Vagina (tissue), 2 donors: ENCODE measurements at regions not wholly inside any gene's neighbourhood (a gene's known extent, or its start where the extent isn't known, plus 50 kb on each side); places are given as distances from the start of the nearest gene placed in this dataset.
"Not testable (repeated sequence)": the region's sequence is repeated elsewhere in the genome, so short reads cannot be mapped to it uniquely, and the experiment has no call there.

Experiments used
- DNase-seq, 2 donors: peaks; one replicate each; pipeline ENCODE4 v3.0.0-alpha.2; 2017; ENCODE audit errors: extremely low spot score in 2 of 2
- H3K27ac ChIP-seq: fragments of 200-600 bp; sonication (generic); one replicate; pipeline ENCODE4 v1.5.1; 2019
- H3K27me3 ChIP-seq: fragments of 200-600 bp; sonication (generic); one replicate; pipeline ENCODE4 v1.5.1; 2019
- H3K36me3 ChIP-seq, 2 donors: fragments of 200-600 bp; sonication (generic); one replicate each; pipeline ENCODE4 v1.5.1; 2017 to 2019
- H3K4me1 ChIP-seq: fragments of 200-600 bp; sonication (generic); one replicate; pipeline ENCODE4 v1.5.1; 2019
- H3K4me3 ChIP-seq, 2 donors: fragments of 200-600 bp; sonication (generic); 1 replicate in 1 of 2; 2 replicates in 1 of 2; pipeline ENCODE4 v1.5.1; 2016 to 2019
- H3K9me3 ChIP-seq: fragments of 200-600 bp; sonication (generic); one replicate; pipeline ENCODE4 v1.5.1; 2019
- CTCF ChIP-seq, 3 experiments: fragments of 450-650 bp in 2 of 3; fragments of 200-600 bp in 1 of 3; sonication (generic) in 1 of 3; IDR thresholded peaks; one replicate each; pipeline ENCODE4 v1.5.1; 2017 to 2019; ENCODE audit warnings: antibody characterized with exemption in 3 of 3, mild to moderate bottlenecking in 2 of 3, moderate library complexity in 2 of 3
- POLR2A ChIP-seq, 2 donors: fragments of 450-650 bp; IDR thresholded peaks; one replicate each; pipeline ENCODE4 v1.6.1; 2017; ENCODE audit warnings: antibody characterized with exemption in 2 of 2, mild to moderate bottlenecking in 2 of 2, moderate library complexity in 2 of 2
- POLR2AphosphoS5 ChIP-seq, 2 donors: sonication (generic); formaldehyde crosslinking; IDR thresholded peaks; one replicate each; pipeline ENCODE4 v1.9.0; 2017; ENCODE audit warnings: antibody characterized with exemption in 2 of 2, mild to moderate bottlenecking in 2 of 2, low read depth in 1 of 2; ENCODE audit not compliant: insufficient read depth in 1 of 2
- intact Hi-C: fragments of 100-400 bp; cut with DNase I; formaldehyde crosslinking; loops from one replicate; pipeline ENCODE4 v1.15.1; 2023

DNA sequence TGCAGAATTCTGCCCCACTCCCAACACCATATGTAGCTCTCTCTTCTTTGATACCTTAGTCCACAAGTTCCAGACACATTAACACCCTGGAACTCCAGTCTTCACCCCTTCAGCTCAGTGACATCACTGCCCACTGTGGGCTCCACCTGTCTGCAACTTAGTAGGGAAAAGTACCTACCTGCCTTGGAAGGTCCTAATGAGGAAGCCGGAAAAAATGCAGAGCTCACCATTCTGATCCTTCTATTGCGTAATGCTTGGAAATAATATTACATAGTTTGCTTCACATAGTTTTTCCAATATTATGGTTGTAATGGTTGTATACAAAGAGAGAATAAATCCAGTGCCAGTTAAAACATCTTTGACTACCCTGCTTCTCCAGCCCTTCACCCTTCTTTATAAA, 738.4 kb downstream of the RNF144A start:
- intact Hi-C loops = no loop called here
- Histone ChIP-seq H3K9me3 (no peaks in the 10 kb centered on the region), H3K27ac (no peak overlapping the region), H3K36me3 (no peaks in the 10 kb centered on the region), H3K4me3 (no peak overlapping the region), H3K27me3 (no peaks in the 10 kb centered on the region), H3K4me1 (no peaks in the 10 kb centered on the region)
- DNase-seq = no peak
- no peak for TF ChIP-seq CTCF (IDR thresholded peaks at IDR 0.05)

DNA sequence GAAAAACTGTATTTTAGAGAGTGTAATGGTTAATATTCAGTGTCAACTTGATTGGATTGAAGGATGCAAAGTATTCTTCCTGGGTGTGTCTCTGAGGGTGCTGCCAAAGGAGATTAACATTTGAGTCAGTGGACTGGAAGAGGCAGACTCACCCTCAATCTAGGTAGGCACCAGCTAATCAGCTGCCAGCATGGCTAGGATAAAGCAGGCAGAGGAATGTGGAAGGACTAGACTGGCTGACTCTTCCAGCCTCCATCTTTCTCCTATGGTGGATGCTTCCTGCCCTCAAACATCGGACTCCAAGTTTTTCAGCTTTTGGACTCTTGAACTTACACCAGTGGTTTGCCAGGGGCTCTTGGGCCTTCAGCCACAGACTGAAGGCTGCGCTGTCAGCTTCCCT, 740.3 kb downstream of the RNF144A start:
- H3K27me3 ChIP-seq, H3K9me3 ChIP-seq, H3K27ac ChIP-seq, H3K4me1 ChIP-seq, H3K36me3 ChIP-seq, intact Hi-C loops, H3K4me3 ChIP-seq, DNase-seq: not testable (repeated sequence)

DNA sequence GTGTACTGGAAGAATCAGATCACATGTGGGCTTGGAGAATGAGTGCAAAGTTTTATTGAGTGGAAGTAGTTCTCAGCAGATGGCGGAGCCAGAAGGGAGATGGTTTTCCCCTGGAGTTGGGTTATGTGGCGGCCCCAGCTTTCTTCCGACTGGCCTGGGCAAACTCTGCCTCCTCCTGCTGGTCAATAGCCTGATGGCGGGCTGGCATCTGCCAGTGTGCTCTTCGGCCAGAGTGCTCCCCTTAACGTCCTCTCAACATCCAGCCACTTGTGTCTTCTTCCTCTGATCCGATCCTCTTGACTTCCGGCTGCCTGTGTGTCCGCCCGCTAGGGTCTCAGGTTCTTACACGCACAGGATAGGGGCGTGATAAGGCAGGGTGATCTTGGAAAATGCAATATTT, 741.3 kb downstream of the RNF144A start:
- H3K9me3 ChIP-seq = no peaks in the 10 kb centered on the region
- H3K27ac ChIP-seq = no peak overlapping the region
- TF ChIP-seq POLR2A (IDR thresholded peaks at IDR 0.05) = no peak
- TF ChIP-seq CTCF (IDR thresholded peaks at IDR 0.05) = no peak
- no peak for TF ChIP-seq POLR2AphosphoS5 (IDR thresholded peaks at IDR 0.05; ENCODE audit: insufficient read depth in 1 of 2, low read depth in 1 of 2)
- no peak overlapping the region for H3K4me3 ChIP-seq
- no peak for DNase-seq
- H3K27me3 ChIP-seq = no peaks in the 10 kb centered on the region
- no peaks in the 10 kb centered on the region for H3K36me3 ChIP-seq
- no peaks in the 10 kb centered on the region for H3K4me1 ChIP-seq
- intact Hi-C loops = no loop called here

DNA sequence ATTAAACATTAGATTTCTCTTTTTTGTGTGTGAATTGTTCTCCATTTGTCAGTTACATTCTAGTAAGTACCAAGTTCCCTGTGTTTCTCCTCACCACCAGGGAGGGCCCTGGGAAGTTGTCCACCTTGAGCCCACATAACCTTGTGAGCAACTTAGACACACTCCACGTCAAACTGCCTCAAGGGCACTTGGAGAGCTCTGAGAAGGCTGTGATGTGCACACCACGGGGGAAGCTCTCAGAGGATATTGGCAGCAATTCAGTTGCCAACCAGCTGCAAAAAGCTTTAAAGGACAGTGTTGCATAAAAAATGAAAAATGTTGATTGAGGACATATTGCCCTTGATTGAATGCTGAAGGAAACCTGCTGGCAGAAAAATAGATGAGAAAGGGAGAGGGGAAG, 743.6 kb downstream of the RNF144A start:
- no peak for DNase-seq
- no peaks in the 10 kb centered on the region for H3K27me3 ChIP-seq
- H3K27ac ChIP-seq = no peak overlapping the region
- no peaks in the 10 kb centered on the region for H3K36me3 ChIP-seq
- no peaks in the 10 kb centered on the region for H3K9me3 ChIP-seq
- intact Hi-C loops = no loop called here
- H3K4me1 ChIP-seq = no peaks in the 10 kb centered on the region
- H3K4me3 ChIP-seq = no peak overlapping the region
- no peak for TF ChIP-seq POLR2A (IDR thresholded peaks at IDR 0.05)
- TF ChIP-seq POLR2AphosphoS5 (IDR thresholded peaks at IDR 0.05; ENCODE audit: insufficient read depth in 1 of 2, low read depth in 1 of 2) = no peak
- no peak for TF ChIP-seq CTCF (IDR thresholded peaks at IDR 0.05)

GRCh38 chr2:7661502-7661901, 744.3 kb downstream of the RNF144A start:
- H3K9me3 ChIP-seq = no peaks in the 10 kb centered on the region
- no peaks in the 10 kb centered on the region for H3K36me3 ChIP-seq
- H3K4me3 ChIP-seq = no peak overlapping the region
- TF ChIP-seq CTCF (IDR thresholded peaks at IDR 0.05) (no peak), POLR2A (IDR thresholded peaks at IDR 0.05) (no peak), POLR2AphosphoS5 (IDR thresholded peaks at IDR 0.05; ENCODE audit: insufficient read depth in 1 of 2, low read depth in 1 of 2) (no peak)
- DNase-seq = no peak
- no peaks in the 10 kb centered on the region for H3K27me3 ChIP-seq
- H3K27ac ChIP-seq = no peak overlapping the region
- no peaks in the 10 kb centered on the region for H3K4me1 ChIP-seq
- intact Hi-C loops = no loop called here

DNA sequence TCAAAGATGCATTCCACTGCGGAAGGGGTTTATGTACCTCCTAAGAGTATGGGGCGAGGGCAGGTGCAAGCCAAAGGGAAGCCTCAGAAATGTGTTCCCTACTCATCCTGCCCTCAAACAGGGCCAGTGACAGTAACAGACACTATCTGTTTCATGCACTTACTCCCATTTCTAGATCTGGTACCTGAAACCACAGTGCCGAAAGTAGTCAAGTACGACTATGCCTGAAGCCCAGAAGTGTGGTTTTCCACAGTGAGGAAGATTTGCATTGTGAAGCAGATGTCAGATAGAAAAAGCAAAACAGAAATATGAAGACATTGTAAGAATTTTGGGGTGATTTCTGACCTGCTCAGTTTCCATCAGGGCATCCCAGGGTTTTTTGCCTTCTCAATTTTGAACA, 748.7 kb downstream of the RNF144A start:
- no peak overlapping the region for H3K27ac ChIP-seq
- no peaks in the 10 kb centered on the region for H3K4me1 ChIP-seq
- H3K9me3 ChIP-seq = no peaks in the 10 kb centered on the region
- H3K36me3 ChIP-seq = no peaks in the 10 kb centered on the region
- H3K27me3 ChIP-seq = no peaks in the 10 kb centered on the region
- H3K4me3 ChIP-seq = no peak overlapping the region
- no peak for DNase-seq
- TF ChIP-seq CTCF (IDR thresholded peaks at IDR 0.05) (no peak), POLR2A (IDR thresholded peaks at IDR 0.05) (no peak), POLR2AphosphoS5 (IDR thresholded peaks at IDR 0.05; ENCODE audit: insufficient read depth in 1 of 2, low read depth in 1 of 2) (no peak)
- intact Hi-C loops = no loop called here
